NCI-H1105 treated with DMSO at 0.1 percent for 48 hours (cell line): ENCODE measurements at regions not wholly inside any gene's neighbourhood (a gene's known extent, or its start where the extent isn't known, plus 50 kb on each side); places are given as distances from the start of the nearest gene placed in this dataset.
A peak's percentile ranks its signal among the peaks of the same experiment; 100 is the strongest.

Source experiments
- DNase-seq: peaks from one replicate; lab custom pipeline; 2025; lab: John Stamatoyannopoulos, UW

- no peak for DNase-seq
Observed at GRCh38 chr5:6166698-6167394, 211.5 kb downstream of the MED10 start.

GRCh38 chr5:6163913-6164312 lies 214.4 kb downstream of the MED10 start:
- DNase-seq: no peak

- DNase-seq: no peak
Observed at GRCh38 chr5:6162175-6162574, 216.2 kb downstream of the MED10 start.

GRCh38 chr5:6161257-6161656 lies 217.1 kb downstream of the MED10 start:
- no peak for DNase-seq

- DNase-seq: no peak
Observed at GRCh38 chr5:6159832-6160430, 218.4 kb downstream of the MED10 start.

- peak; percentile 40 for DNase-seq
Observed at GRCh38 chr5:6158974-6159831, 219.1 kb downstream of the MED10 start.

- DNase-seq: no peak
Observed at GRCh38 chr5:6154216-6154615, 224.1 kb downstream of the MED10 start.

- DNase-seq: no peak
Observed at GRCh38 chr5:6146271-6146670, 232.1 kb downstream of the MED10 start.

GRCh38 chr5:6145616-6146237 lies 232.6 kb downstream of the MED10 start:
- DNase-seq: no peak

GRCh38 chr5:6143523-6143922 lies 234.8 kb downstream of the MED10 start:
- no peak for DNase-seq

GRCh38 chr5:6142353-6142752 lies 236.0 kb downstream of the MED10 start:
- DNase-seq: no peak

- DNase-seq: no peak
Observed at GRCh38 chr5:6140219-6140618, 238.1 kb downstream of the MED10 start.

- no peak for DNase-seq
Observed at GRCh38 chr5:6135977-6136376, 242.4 kb downstream of the MED10 start.

GRCh38 chr5:6134281-6134680 lies 244.1 kb downstream of the MED10 start:
- no peak for DNase-seq

GRCh38 chr5:6125781-6126180 lies 252.6 kb downstream of the MED10 start:
- no peak for DNase-seq

- no peak for DNase-seq
Observed at GRCh38 chr5:6118691-6119090, 259.7 kb downstream of the MED10 start.

GRCh38 chr5:6117212-6117611 lies 261.1 kb downstream of the MED10 start:
- no peak for DNase-seq

GRCh38 chr5:6115852-6116251 lies 262.5 kb downstream of the MED10 start:
- DNase-seq: no peak

GRCh38 chr5:6112538-6112937 lies 265.8 kb downstream of the MED10 start:
- DNase-seq: no peak

GRCh38 chr5:6112125-6112524 lies 266.2 kb downstream of the MED10 start:
- no peak for DNase-seq

- DNase-seq: no peak
Observed at GRCh38 chr5:6111131-6111530, 267.2 kb downstream of the MED10 start.

- no peak for DNase-seq
Observed at GRCh38 chr5:6110441-6111005, 267.8 kb downstream of the MED10 start.
